Endothelial cell of umbilical vein (primary cell): ENCODE measurements at regions not wholly inside any gene's neighbourhood (a gene's known extent, or its start where the extent isn't known, plus 50 kb on each side); places are given as distances from the start of the nearest gene placed in this dataset.

Experiments
- BruUV-seq: library from RNA; stranded (reverse); fragments of 400-500 nt; replicated peaks from 2 replicates; lab custom pipeline; 2021; lab: Mats Ljungman, UMichigan
- CTCF ChIA-PET: fragments of 300-600, 350-600 bp; sonication (Branson Sonifier 250); formaldehyde crosslinking; loops from one replicate; lab custom pipeline; 2021; ENCODE audit warnings: antibody characterized with exemption, inconsistent platforms; lab: Charles Lee
- POLR2A ChIA-PET: fragments of 300-600, 350-600 bp; sonication (Branson Sonifier 250); formaldehyde crosslinking; loops from one replicate; lab custom pipeline; 2021; ENCODE audit warnings: antibody characterized with exemption, inconsistent platforms; lab: Charles Lee
- DNase-seq: peaks from one replicate; pipeline ENCODE4 v3.0.0-alpha.2; 2011; ENCODE audit warnings: low read depth, low spot score
- FAIRE-seq: peaks from 2 replicates; lab custom pipeline; 2011; peaks lifted over from hg19 to GRCh38; lab: Jason Lieb, UNC
- H2AFZ ChIP-seq: 2 replicates; pipeline ENCODE4 v1.6.0; 2012; ENCODE audit warnings: low read depth, low read length, control low read depth, inconsistent platforms
- H3K27ac ChIP-seq: 2 replicates; pipeline ENCODE4 v1.5.1; 2011; ENCODE audit warnings: low read depth, mild to moderate bottlenecking, control low read depth, low read length, moderate library complexity; ENCODE audit not compliant: insufficient read depth
- H3K27me3 ChIP-seq, 2 experiments: 2 replicates each; pipeline versions ENCODE4 v1.6.0 to v1.6.1; 2011; ENCODE audit warnings: low read length in 2 of 2, mixed read lengths in 1 of 2; ENCODE audit not compliant: control insufficient read depth in 2 of 2, insufficient read depth in 2 of 2
- H3K36me3 ChIP-seq, 2 experiments: 2 replicates in 1 of 2; 3 replicates in 1 of 2; pipeline ENCODE4 v1.5.1; 2011; ENCODE audit warnings: low read length in 2 of 2, mild to moderate bottlenecking in 1 of 2, moderate library complexity in 1 of 2; ENCODE audit not compliant: control insufficient read depth in 2 of 2, insufficient read depth in 2 of 2; ENCODE audit errors: extremely low read depth in 1 of 2
- H3K4me1 ChIP-seq: 3 replicates; pipeline ENCODE4 v1.5.1; 2011; ENCODE audit warnings: mild to moderate bottlenecking, low read length; ENCODE audit not compliant: control insufficient read depth, insufficient read depth; ENCODE audit errors: extremely low read depth
- H3K4me2 ChIP-seq: 2 replicates; pipeline ENCODE4 v1.6.1; 2011; ENCODE audit warnings: low read length, control low read depth, mixed read lengths; ENCODE audit not compliant: insufficient read depth
- H3K4me3 ChIP-seq, 3 experiments: fragments of 200-600 bp in 1 of 3; sonication (generic), shearing (Covaris generic) in 1 of 3; replicated peaks in 1 of 3; 2 replicates each; pipeline ENCODE4 v1.5.1; 2011 to 2016; ENCODE audit warnings: control low read depth in 3 of 3, low read length in 3 of 3, mild to moderate bottlenecking in 2 of 3, inconsistent platforms in 1 of 3, low read depth in 1 of 3, moderate library complexity in 1 of 3; ENCODE audit not compliant: insufficient read depth in 1 of 3
- H3K79me2 ChIP-seq: 2 replicates; pipeline ENCODE4 v1.6.0; 2012; ENCODE audit warnings: low read length, inconsistent platforms; ENCODE audit not compliant: control insufficient read depth, insufficient read depth
- H3K9ac ChIP-seq: replicated peaks from 2 replicates; pipeline ENCODE3; 2011; ENCODE audit warnings: low read length, control low read depth; ENCODE audit not compliant: insufficient read depth; ENCODE audit errors: extremely low read depth
- H3K9me1 ChIP-seq: replicated peaks from 3 replicates; pipeline ENCODE4 v1.6.0; 2011; ENCODE audit warnings: mild to moderate bottlenecking, low read length; ENCODE audit not compliant: control insufficient read depth, insufficient read depth; ENCODE audit errors: extremely low read depth
- H3K9me3 ChIP-seq: replicated peaks from 2 replicates; pipeline ENCODE4 v1.5.1; 2012; ENCODE audit warnings: low read length, inconsistent platforms; ENCODE audit not compliant: control insufficient read depth, insufficient read depth
- H4K20me1 ChIP-seq: replicated peaks from 2 replicates; pipeline ENCODE3; 2011; ENCODE audit warnings: mild to moderate bottlenecking, low read length; ENCODE audit not compliant: control insufficient read depth, insufficient read depth; ENCODE audit errors: extremely low read depth
- CTCF ChIP-seq, 2 donors: IDR thresholded peaks; 1 replicate in 1 of 2; 2 replicates in 1 of 2; pipeline ENCODE4 v1.5.1; 2011; ENCODE audit warnings: low read length in 2 of 2, mild to moderate bottlenecking in 2 of 2, moderate library complexity in 2 of 2, control low read depth in 1 of 2, inconsistent platforms in 1 of 2, low read depth in 1 of 2; ENCODE audit not compliant: insufficient read depth in 1 of 2; ENCODE audit errors: extremely low read depth in 1 of 2
- EZH2 ChIP-seq: IDR thresholded peaks from 2 replicates; pipeline ENCODE4 v1.6.1; 2012; ENCODE audit warnings: borderline replicate concordance, low read depth, mild to moderate bottlenecking, moderate library complexity, low read length, inconsistent platforms; ENCODE audit not compliant: severe bottlenecking
- FOS ChIP-seq: IDR thresholded peaks from 2 replicates; pipeline ENCODE4 v1.6.1; 2011; ENCODE audit warnings: mild to moderate bottlenecking, low read length, moderate library complexity, borderline replicate concordance; ENCODE audit not compliant: insufficient read depth
- GATA2 ChIP-seq: IDR thresholded peaks from 2 replicates; pipeline ENCODE4 v1.7.0; 2011; ENCODE audit warnings: low read depth, mild to moderate bottlenecking, moderate library complexity, mixed read lengths, low read length; ENCODE audit not compliant: insufficient read length, insufficient read depth
- JUN ChIP-seq: IDR thresholded peaks from 2 replicates; pipeline ENCODE4 v1.6.1; 2011; ENCODE audit warnings: borderline replicate concordance, low read depth; ENCODE audit not compliant: insufficient read length, insufficient read depth
- MYC ChIP-seq: IDR thresholded peaks from one replicate; pipeline ENCODE4 v1.6.1; 2011; ENCODE audit warnings: mild to moderate bottlenecking, low read depth, low read length
- POLR2A ChIP-seq: IDR thresholded peaks from 2 replicates; pipeline ENCODE4 v1.6.1; 2012; ENCODE audit warnings: low read depth, mild to moderate bottlenecking, control low read depth, low read length
- POLR2AphosphoS5 ChIP-seq: IDR thresholded peaks from 2 replicates; pipeline ENCODE4 v1.6.1; 2012; ENCODE audit warnings: low read depth, mild to moderate bottlenecking, control low read depth, low read length, moderate library complexity; ENCODE audit not compliant: insufficient read depth
- dilution Hi-C: fragments of 300-500 bp; cut with MboI; formaldehyde crosslinking; loops from one replicate; pipeline ENCODE4 v1.15.0; 2019; ENCODE audit warnings: low sequenced_read_pairs; ENCODE audit not compliant: extremely low pct_ligation_motif_present
- intact Hi-C: fragments of 100-400 bp; cut with micrococcal nuclease; formaldehyde crosslinking; loops from one replicate; pipeline ENCODE4 v1.10.0; 2022
- TF ChIP-seq, protein P1 (sequence below): IDR thresholded peaks from 2 replicates; pipeline ENCODE4 v1.6.1; 2011; ENCODE audit not compliant: insufficient read depth, insufficient read length

DNA sequence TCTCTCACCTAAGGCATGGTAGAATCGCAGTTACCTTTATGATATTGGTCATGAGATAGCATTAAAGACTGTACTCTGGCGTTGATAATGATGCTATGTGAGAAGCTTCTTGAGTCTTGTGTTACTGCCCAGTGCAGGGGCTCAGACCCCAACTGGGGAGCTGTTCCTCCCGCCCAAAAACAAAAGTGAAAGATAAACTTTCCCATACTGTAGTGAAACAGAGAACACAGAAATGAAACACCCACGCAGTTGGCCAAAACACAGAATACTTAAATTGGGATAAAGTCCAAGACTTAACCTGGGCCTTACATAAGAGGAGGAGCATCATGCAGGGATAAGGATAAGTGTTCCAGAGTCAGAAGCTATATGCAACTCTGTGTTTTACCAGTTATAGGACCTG is 130.6 kb downstream of the HHIPL2 start:
- dilution Hi-C loops: no loop called here
- Histone ChIP-seq H3K79me2 (no peaks in the 10 kb centered on the region), H3K9ac (no peak overlapping the region), H3K27ac (no peak overlapping the region), H3K4me3 (no peak overlapping the region), H3K4me2 (no peak overlapping the region), H3K36me3 (no peaks in the 10 kb centered on the region), H3K4me1 (no peaks in the 10 kb centered on the region), H4K20me1 (no peaks in the 10 kb centered on the region), H2AFZ (no peak overlapping the region), H3K9me1 (no peaks in the 10 kb centered on the region), H3K9me3 (no peaks in the 10 kb centered on the region), H3K27me3 (no peaks in the 10 kb centered on the region)
- CTCF ChIA-PET: no interaction called here
- TF ChIP-seq GATA2 (no peak), FOS (no peak), CTCF (IDR thresholded peaks at IDR 0.05; ENCODE audit: extremely low read depth in 1 of 2, insufficient read depth in 1 of 2, low read depth in 1 of 2, low read length in 2 of 2) (no peak)
- POLR2A ChIA-PET: no interaction called here
- FAIRE-seq (no peak), DNase-seq (no peak)
- no TSS peak for BruUV-seq
- intact Hi-C loops: no loop called here

GRCh38 chr1:222416001-222416791 is 131.7 kb downstream of the HHIPL2 start:
- H2AFZ ChIP-seq: no peak overlapping the region
- TF ChIP-seq MYC (no peak), POLR2AphosphoS5 (no peak), POLR2A (no peak), EZH2 (no peak), JUN (no peak), CTCF (IDR thresholded peaks at IDR 0.05; ENCODE audit: extremely low read depth in 1 of 2, insufficient read depth in 1 of 2, low read depth in 1 of 2, low read length in 2 of 2) (no peak), FOS (no peak), GATA2 (no peak)
- TF ChIP-seq, protein P1, sequence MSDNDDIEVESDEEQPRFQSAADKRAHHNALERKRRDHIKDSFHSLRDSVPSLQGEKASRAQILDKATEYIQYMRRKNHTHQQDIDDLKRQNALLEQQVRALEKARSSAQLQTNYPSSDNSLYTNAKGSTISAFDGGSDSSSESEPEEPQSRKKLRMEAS: no peak
- H3K4me2 ChIP-seq: no peak overlapping the region
- no peaks in the 10 kb centered on the region for H3K4me1 ChIP-seq
- BruUV-seq: no TSS peak
- intact Hi-C loops: no loop called here
- dilution Hi-C loops: no loop called here
- no peaks in the 10 kb centered on the region for H4K20me1 ChIP-seq
- H3K36me3 ChIP-seq: no peaks in the 10 kb centered on the region
- CTCF ChIA-PET: no interaction called here
- no peaks in the 10 kb centered on the region for H3K79me2 ChIP-seq
- H3K27me3 ChIP-seq: no peaks in the 10 kb centered on the region
- H3K4me3 ChIP-seq: no peak overlapping the region
- H3K9me1 ChIP-seq: no peaks in the 10 kb centered on the region
- H3K9me3 ChIP-seq: no peaks in the 10 kb centered on the region
- POLR2A ChIA-PET: no interaction called here
- no peak overlapping the region for H3K9ac ChIP-seq
- H3K27ac ChIP-seq: no peak overlapping the region
- DNase-seq (no peak), FAIRE-seq (no peak)
